ENCODE measurements at regions not wholly inside any gene's neighbourhood (a gene's known extent, or its start where the extent isn't known, plus 50 kb on each side); places are given as distances from the start of the nearest gene placed in this dataset.
"Not testable (repeated sequence)": the region's sequence is repeated elsewhere in the genome, so short reads cannot be mapped to it uniquely, and the experiment has no call there.

DNA sequence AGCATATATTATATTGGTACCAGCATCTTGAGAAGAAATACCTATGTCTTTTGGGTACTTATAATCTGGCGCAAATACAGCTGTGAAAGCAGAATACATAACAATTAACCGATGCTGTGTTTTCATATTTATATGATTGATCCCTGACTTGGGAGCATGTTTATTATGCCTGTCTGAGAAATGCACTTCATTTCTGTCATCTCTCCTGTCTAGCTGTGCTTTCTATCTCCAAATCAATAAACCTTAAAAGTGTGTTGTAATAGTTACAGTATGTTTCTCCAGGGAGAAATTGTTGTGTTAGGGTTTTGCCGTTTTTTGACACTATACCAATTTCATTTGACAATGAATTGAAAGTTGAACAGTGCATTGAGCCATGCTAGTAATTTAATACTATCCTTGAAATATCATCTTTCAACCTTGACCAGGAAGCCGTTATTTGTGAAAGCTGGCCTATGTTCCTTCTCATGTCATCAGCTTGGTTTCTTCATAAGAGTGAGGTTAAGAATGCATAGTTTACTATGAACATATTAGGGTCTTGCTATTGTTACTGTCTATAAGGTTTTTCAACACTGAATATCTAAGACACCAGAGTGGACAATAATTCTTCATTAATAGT, 206.2 kb upstream of the PCDH18 start:
- no peak overlapping the region for H3K4me3 ChIP-seq
- no peaks in the 10 kb centered on the region for H3K36me3 ChIP-seq
- no peak for DNase-seq (ENCODE audit: low read depth in 1 of 2, low spot score in 2 of 2)

GRCh38 chr4:137735561-137736104, 203.3 kb upstream of the PCDH18 start:
- H3K4me3 ChIP-seq, result no peak overlapping the region
- H3K36me3 ChIP-seq, result no peaks in the 10 kb centered on the region
- no peak for DNase-seq (ENCODE audit: low read depth in 1 of 2, low spot score in 2 of 2)
- H3K27ac ChIP-seq, result no peak overlapping the region
- H3K4me1 ChIP-seq (replicated peaks), result no peaks in the 10 kb centered on the region
- no peaks in the 10 kb centered on the region for H3K9me3 ChIP-seq (replicated peaks)
- H3K27me3 ChIP-seq (replicated peaks), result no peaks in the 10 kb centered on the region

More for the DNA sequence above, 206.2 kb upstream of the PCDH18 start:
- Histone ChIP-seq H3K27ac (no peak overlapping the region), H3K9me3 (replicated peaks) (no peaks in the 10 kb centered on the region), H3K27me3 (replicated peaks) (no peaks in the 10 kb centered on the region), H3K4me1 (replicated peaks) (no peaks in the 10 kb centered on the region)

GRCh38 chr4:137733174-137734141, 201.2 kb upstream of the PCDH18 start:
- not testable (repeated sequence) for H3K4me1 ChIP-seq (replicated peaks); H3K9me3 ChIP-seq (replicated peaks); DNase-seq (ENCODE audit: low read depth in 1 of 2, low spot score in 2 of 2); H3K27me3 ChIP-seq (replicated peaks); H3K27ac ChIP-seq; H3K36me3 ChIP-seq; H3K4me3 ChIP-seq

DNA sequence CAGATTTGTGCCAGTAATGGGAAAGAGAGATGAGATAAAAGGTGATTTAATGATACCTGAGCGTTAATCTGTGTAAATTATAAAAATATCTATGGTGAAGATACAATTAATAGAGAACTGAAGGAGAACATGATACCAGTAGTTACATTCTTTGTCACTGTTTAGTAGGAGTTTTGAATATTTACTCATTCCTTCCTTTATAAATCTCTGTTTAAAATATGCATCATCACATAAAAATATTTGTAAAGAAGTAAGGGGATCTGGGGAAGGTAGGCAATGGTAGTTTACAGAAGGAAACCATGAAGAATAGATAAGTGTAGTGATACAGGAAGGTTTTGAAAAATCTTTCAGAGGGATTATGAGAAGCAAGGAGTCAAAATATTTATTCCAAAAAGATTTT, 190.6 kb upstream of the PCDH18 start:
- no peaks in the 10 kb centered on the region for H3K36me3 ChIP-seq
- H3K27ac ChIP-seq, result no peak overlapping the region
- no peaks in the 10 kb centered on the region for H3K9me3 ChIP-seq (replicated peaks)
- H3K4me3 ChIP-seq, result no peak overlapping the region
- H3K27me3 ChIP-seq (replicated peaks), result no peaks in the 10 kb centered on the region
- no peak for DNase-seq (ENCODE audit: low read depth in 1 of 2, low spot score in 2 of 2)
- no peaks in the 10 kb centered on the region for H3K4me1 ChIP-seq (replicated peaks)

- Histone ChIP-seq H3K27ac (no peak overlapping the region), H3K27me3 (replicated peaks) (no peaks in the 10 kb centered on the region), H3K4me1 (replicated peaks) (peaks cover 17% of the 10 kb centered on the region), H3K4me3 (no peak overlapping the region), H3K36me3 (no peaks in the 10 kb centered on the region), H3K9me3 (replicated peaks) (no peaks in the 10 kb centered on the region)
- DNase-seq (ENCODE audit: low read depth in 1 of 2, low spot score in 2 of 2), result no peak
Measured at GRCh38 chr4:137711502-137711901, 179.2 kb upstream of the PCDH18 start.

- H3K4me1 ChIP-seq (replicated peaks), result peaks cover 24% of the 10 kb centered on the region
- H3K27ac ChIP-seq, result no peak overlapping the region
- H3K27me3 ChIP-seq (replicated peaks), result no peaks in the 10 kb centered on the region
- H3K4me3 ChIP-seq, result no peak overlapping the region
- H3K9me3 ChIP-seq (replicated peaks), result no peaks in the 10 kb centered on the region
- DNase-seq (ENCODE audit: low read depth in 1 of 2, low spot score in 2 of 2), result peak; percentile 40 to 49
- no peaks in the 10 kb centered on the region for H3K36me3 ChIP-seq
Measured at GRCh38 chr4:137707626-137708025, 175.3 kb upstream of the PCDH18 start.

- Histone ChIP-seq H3K4me1 (replicated peaks) (peaks cover 24% of the 10 kb centered on the region), H3K4me3 (no peak overlapping the region), H3K9me3 (replicated peaks) (no peaks in the 10 kb centered on the region), H3K27me3 (replicated peaks) (no peaks in the 10 kb centered on the region), H3K27ac (no peak overlapping the region), H3K36me3 (no peaks in the 10 kb centered on the region)
- no peak for DNase-seq (ENCODE audit: low read depth in 1 of 2, low spot score in 2 of 2)
Measured at GRCh38 chr4:137707102-137707620, 174.9 kb upstream of the PCDH18 start.

DNA sequence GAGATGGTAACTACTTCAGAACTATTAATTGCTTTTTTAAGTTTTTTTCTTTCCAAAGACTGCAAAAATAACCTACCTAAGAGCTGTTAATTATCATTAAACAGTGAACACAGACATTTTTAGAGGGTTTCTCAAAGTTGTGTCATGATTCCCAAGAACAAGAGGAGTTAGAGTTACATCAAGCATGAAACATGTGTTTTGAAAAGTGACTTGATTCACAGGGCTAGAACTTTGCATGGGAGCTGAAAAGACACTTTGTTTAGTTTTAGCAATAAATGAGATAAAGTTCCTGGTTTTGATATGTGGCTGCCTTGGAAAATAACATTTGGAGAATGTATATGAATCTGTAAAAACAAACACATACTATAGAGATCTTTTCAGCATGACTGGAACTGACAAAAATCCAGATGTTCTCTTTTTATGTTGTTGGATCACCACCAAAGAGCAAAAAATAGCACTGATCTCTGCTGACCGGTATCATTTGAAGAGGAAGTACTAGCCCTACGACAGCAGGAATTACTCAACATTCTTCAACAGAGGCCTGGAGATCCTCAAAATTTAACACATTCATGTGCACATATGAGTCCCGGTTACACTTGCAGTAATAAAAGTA, 173.0 kb upstream of the PCDH18 start:
- Histone ChIP-seq H3K36me3 (no peaks in the 10 kb centered on the region), H3K27ac (no peak overlapping the region), H3K9me3 (replicated peaks) (no peaks in the 10 kb centered on the region), H3K27me3 (replicated peaks) (no peaks in the 10 kb centered on the region), H3K4me3 (no peak overlapping the region), H3K4me1 (replicated peaks) (peaks cover 39% of the 10 kb centered on the region)
- DNase-seq (ENCODE audit: low read depth in 1 of 2, low spot score in 2 of 2), result peak in 1 of 2 experiments; percentile 32

GRCh38 chr4:137703195-137703594, 170.9 kb upstream of the PCDH18 start:
- no peak overlapping the region for H3K4me3 ChIP-seq
- no peak overlapping the region for H3K27ac ChIP-seq
- no peaks in the 10 kb centered on the region for H3K9me3 ChIP-seq (replicated peaks)
- H3K36me3 ChIP-seq, result no peaks in the 10 kb centered on the region; the same call in 1 of the 2 replicates
- DNase-seq (ENCODE audit: low read depth in 1 of 2, low spot score in 2 of 2), result no peak
- H3K27me3 ChIP-seq (replicated peaks), result no peaks in the 10 kb centered on the region
- peaks cover 42% of the 10 kb centered on the region for H3K4me1 ChIP-seq (replicated peaks)

GRCh38 chr4:137702512-137702911, 170.2 kb upstream of the PCDH18 start:
- H3K36me3 ChIP-seq, result no peaks in the 10 kb centered on the region; the same call in 1 of the 2 replicates
- no peaks in the 10 kb centered on the region for H3K9me3 ChIP-seq (replicated peaks)
- H3K27ac ChIP-seq, result no peak overlapping the region
- no peak for DNase-seq (ENCODE audit: low read depth in 1 of 2, low spot score in 2 of 2)
- H3K4me3 ChIP-seq, result no peak overlapping the region
- H3K27me3 ChIP-seq (replicated peaks), result no peaks in the 10 kb centered on the region
- H3K4me1 ChIP-seq (replicated peaks), result peaks cover 36% of the 10 kb centered on the region

DNA sequence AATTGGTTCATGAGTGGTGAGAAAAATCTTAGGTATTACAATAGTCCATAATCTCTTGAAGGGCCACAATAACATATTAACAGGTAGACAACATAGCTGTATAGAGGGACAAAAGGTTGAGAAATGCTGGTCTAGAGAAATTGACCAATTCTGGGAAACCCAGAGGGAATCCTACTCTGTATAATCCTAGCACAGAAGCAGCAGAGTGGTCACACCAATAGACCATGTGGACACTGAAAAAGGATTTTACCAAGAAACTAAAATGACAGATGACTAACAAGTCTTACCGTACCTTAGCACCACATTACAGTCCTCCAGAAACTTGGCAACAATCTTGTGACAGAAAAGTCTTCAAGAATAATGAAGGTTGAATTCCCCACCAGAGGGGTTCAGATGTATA, 169.1 kb upstream of the PCDH18 start:
- no peak for DNase-seq (ENCODE audit: low read depth in 1 of 2, low spot score in 2 of 2)
- no peaks in the 10 kb centered on the region; the same call in 1 of the 2 replicates for H3K36me3 ChIP-seq
- H3K27ac ChIP-seq, result peak overlapping the region; percentile 76
- no peaks in the 10 kb centered on the region for H3K9me3 ChIP-seq (replicated peaks)
- H3K4me1 ChIP-seq (replicated peaks), result peaks cover 32% of the 10 kb centered on the region
- no peaks in the 10 kb centered on the region for H3K27me3 ChIP-seq (replicated peaks)
- H3K4me3 ChIP-seq, result no peak overlapping the region

GRCh38 chr4:137700751-137701150, 168.5 kb upstream of the PCDH18 start:
- Histone ChIP-seq H3K9me3 (replicated peaks) (no peaks in the 10 kb centered on the region), H3K4me1 (replicated peaks) (peaks cover 32% of the 10 kb centered on the region), H3K36me3 (no peaks in the 10 kb centered on the region; the same call in 1 of the 2 replicates), H3K4me3 (peak overlapping the region; percentile 15), H3K27me3 (replicated peaks) (no peaks in the 10 kb centered on the region), H3K27ac (peak overlapping the region; percentile 76)
- peak; percentile 65 to 76 for DNase-seq (ENCODE audit: low read depth in 1 of 2, low spot score in 2 of 2)

DNA sequence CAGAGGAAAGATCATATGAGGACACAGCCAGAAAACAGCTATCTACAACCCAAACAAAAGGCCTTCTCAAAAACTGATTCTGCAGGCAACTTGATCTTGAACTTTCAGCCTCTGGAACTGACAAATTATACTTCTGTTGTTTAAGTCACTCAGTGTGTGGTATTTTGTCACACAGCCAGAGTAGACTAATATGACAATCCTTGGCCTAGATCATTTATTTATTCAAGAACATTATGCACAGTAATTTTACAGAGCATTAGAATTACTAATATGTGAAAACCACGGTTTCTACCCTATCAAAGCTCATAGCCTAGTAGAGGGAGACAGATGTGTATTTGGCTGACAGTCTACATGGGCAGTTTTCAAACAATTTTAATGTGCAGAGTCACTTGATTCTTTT, 167.8 kb upstream of the PCDH18 start:
- H3K36me3 ChIP-seq, result no peaks in the 10 kb centered on the region; the same call in 1 of the 2 replicates
- no peaks in the 10 kb centered on the region for H3K9me3 ChIP-seq (replicated peaks)
- no peaks in the 10 kb centered on the region for H3K27me3 ChIP-seq (replicated peaks)
- H3K4me3 ChIP-seq, result no peak overlapping the region; the same call in 1 of the 2 replicates
- peaks cover 25% of the 10 kb centered on the region for H3K4me1 ChIP-seq (replicated peaks)
- DNase-seq (ENCODE audit: low read depth in 1 of 2, low spot score in 2 of 2), result peak in 1 of 2 experiments; percentile 68
- H3K27ac ChIP-seq, result peak overlapping the region; percentile 76
